Gastroesophageal sphincter (tissue), 4 donors: ENCODE measurements at regions not wholly inside any gene's neighbourhood (a gene's known extent, or its start where the extent isn't known, plus 50 kb on each side); places are given as distances from the start of the nearest gene placed in this dataset.

ENCODE experiments used
- ATAC-seq: fragments of 150-250 bp; one replicate; pipeline ENCODE4 v1.9.1; 2016; ENCODE audit warnings: mild to moderate bottlenecking, moderate library complexity
- H3K27ac ChIP-seq, 4 donors: fragments of 200-600 bp; sonication (generic) in 3 of 4; 1 replicate in 3 of 4; 2 replicates in 1 of 4; pipeline ENCODE4 v1.5.1; 2016 to 2019
- H3K27me3 ChIP-seq: fragments of 200-600 bp; sonication (generic); one replicate; pipeline ENCODE4 v1.5.1; 2019
- H3K36me3 ChIP-seq, 2 donors: fragments of 200-600 bp; sonication (generic); one replicate each; pipeline ENCODE4 v1.5.1; 2019; ENCODE audit warnings: control low read depth in 1 of 2
- H3K4me1 ChIP-seq, 3 donors: fragments of 200-600 bp; sonication (generic); 1 replicate in 2 of 3; 2 replicates in 1 of 3; pipeline ENCODE4 v1.5.1; 2016 to 2019; ENCODE audit warnings: control low read depth in 2 of 3
- H3K4me3 ChIP-seq, 2 donors: fragments of 200-600 bp; sonication (generic); one replicate each; pipeline ENCODE4 v1.5.1; 2019; ENCODE audit warnings: mild to moderate bottlenecking in 1 of 2, moderate library complexity in 1 of 2
- H3K9me3 ChIP-seq, 3 donors: fragments of 200-600 bp; sonication (generic); one replicate each; pipeline ENCODE4 v1.5.1; 2017 to 2019; ENCODE audit warnings: control low read depth in 2 of 3
- EP300 ChIP-seq: sonication (generic); formaldehyde crosslinking; IDR thresholded peaks from one replicate; pipeline ENCODE4 v1.6.1; 2017; ENCODE audit warnings: antibody characterized with exemption, mild to moderate bottlenecking
- POLR2A ChIP-seq, 2 donors: fragments of 450-650 bp; IDR thresholded peaks; one replicate each; pipeline ENCODE4 v1.6.1; 2017; ENCODE audit warnings: antibody characterized with exemption in 2 of 2, mild to moderate bottlenecking in 2 of 2, moderate library complexity in 1 of 2
- POLR2AphosphoS5 ChIP-seq: sonication (generic); formaldehyde crosslinking; IDR thresholded peaks from one replicate; pipeline ENCODE4 v1.6.1; 2017; ENCODE audit warnings: antibody characterized with exemption
- WGBS, 2 donors: methylation state at CpG; one replicate each; pipeline ENCODE4 v1.1.5; 2018; ENCODE audit warnings: low coverage in 1 of 2; 5-methylcytosine and 5-hydroxymethylcytosine counted together
- TF ChIP-seq, protein P1 (sequence below), 4 experiments: fragments of 200-600 bp in 2 of 4; fragments of 450-650 bp in 2 of 4; sonication (generic) in 1 of 4; IDR thresholded peaks; one replicate each; pipeline ENCODE4 v1.5.1; 2017 to 2019; ENCODE audit warnings: antibody characterized with exemption in 4 of 4, mild to moderate bottlenecking in 2 of 4, moderate library complexity in 2 of 4

DNA sequence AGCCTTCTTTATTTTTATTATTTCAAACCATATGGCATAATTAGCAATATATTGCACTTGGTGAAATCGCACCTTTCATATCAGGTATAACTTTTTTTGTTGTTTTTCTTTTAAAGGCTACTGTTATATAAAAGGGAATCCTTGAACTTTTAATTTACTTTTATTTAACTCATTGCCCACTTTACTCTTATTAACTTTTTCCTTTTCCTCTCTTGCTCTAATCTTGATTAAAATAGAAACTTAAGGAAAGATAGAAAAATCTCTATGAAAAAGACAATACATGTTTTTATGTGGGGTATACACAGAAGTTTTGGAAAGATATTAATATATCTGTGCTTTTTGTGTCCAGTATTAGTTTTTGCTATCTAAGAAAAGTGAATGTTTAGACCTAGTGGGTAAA is 805.8 kb downstream of the USP25 start:
- H3K4me1 ChIP-seq, result peaks cover 0 to 23% (median 0%) of the 10 kb centered on the region in 3 donors
- H3K36me3 ChIP-seq, result no peaks in the 10 kb centered on the region
- no peak for TF ChIP-seq POLR2A (IDR thresholded peaks at IDR 0.05)
- TF ChIP-seq, protein P1, sequence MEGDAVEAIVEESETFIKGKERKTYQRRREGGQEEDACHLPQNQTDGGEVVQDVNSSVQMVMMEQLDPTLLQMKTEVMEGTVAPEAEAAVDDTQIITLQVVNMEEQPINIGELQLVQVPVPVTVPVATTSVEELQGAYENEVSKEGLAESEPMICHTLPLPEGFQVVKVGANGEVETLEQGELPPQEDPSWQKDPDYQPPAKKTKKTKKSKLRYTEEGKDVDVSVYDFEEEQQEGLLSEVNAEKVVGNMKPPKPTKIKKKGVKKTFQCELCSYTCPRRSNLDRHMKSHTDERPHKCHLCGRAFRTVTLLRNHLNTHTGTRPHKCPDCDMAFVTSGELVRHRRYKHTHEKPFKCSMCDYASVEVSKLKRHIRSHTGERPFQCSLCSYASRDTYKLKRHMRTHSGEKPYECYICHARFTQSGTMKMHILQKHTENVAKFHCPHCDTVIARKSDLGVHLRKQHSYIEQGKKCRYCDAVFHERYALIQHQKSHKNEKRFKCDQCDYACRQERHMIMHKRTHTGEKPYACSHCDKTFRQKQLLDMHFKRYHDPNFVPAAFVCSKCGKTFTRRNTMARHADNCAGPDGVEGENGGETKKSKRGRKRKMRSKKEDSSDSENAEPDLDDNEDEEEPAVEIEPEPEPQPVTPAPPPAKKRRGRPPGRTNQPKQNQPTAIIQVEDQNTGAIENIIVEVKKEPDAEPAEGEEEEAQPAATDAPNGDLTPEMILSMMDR (IDR thresholded peaks at IDR 0.05), result no peak
- TF ChIP-seq POLR2AphosphoS5, result no peak
- no peak for TF ChIP-seq EP300
- H3K9me3 ChIP-seq, result no peaks in the 10 kb centered on the region
- peak overlapping the region; percentile 44 to 57 for H3K4me3 ChIP-seq
- H3K27me3 ChIP-seq, result no peaks in the 10 kb centered on the region
- WGBS, 2 donors, result 39 to 67% methylated on average over 1 of the region's 1 CpG
- H3K27ac ChIP-seq, result peak overlapping the region in 3 of 4 donors; percentile 5 to 80 (median 77)
- no peak for ATAC-seq

DNA sequence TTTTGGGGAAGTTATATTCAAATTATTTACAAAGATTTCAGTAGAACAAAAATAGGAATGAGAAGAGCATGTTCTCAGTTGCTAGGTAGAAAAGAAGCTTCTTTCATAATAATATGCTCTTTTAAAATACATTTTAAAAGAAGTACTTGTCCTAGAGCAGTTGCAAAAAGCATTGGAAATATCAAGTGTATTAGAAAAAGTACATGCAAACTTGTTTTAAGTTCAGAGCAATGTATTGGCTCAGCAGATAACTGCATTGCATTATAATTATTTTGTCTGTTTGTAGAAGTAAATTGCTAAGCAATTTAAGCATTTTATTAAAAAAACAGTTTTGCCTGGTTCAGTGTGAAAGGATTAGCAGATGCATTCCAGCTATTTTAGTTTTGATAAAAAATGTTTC is 806.4 kb downstream of the USP25 start:
- ATAC-seq, result no peak
- Histone ChIP-seq H3K4me1 (peaks cover 0 to 23% (median 0%) of the 10 kb centered on the region in 3 donors), H3K36me3 (no peaks in the 10 kb centered on the region), H3K27ac (peak overlapping the region in 3 of 4 donors; percentile 5 to 80 (median 77)), H3K27me3 (no peaks in the 10 kb centered on the region), H3K9me3 (no peaks in the 10 kb centered on the region), H3K4me3 (peak overlapping the region; percentile 12 to 44)
- TF ChIP-seq EP300, result no peak
- TF ChIP-seq POLR2A (IDR thresholded peaks at IDR 0.05), result no peak
- TF ChIP-seq, protein P1 (IDR thresholded peaks at IDR 0.05), result no peak
- no peak for TF ChIP-seq POLR2AphosphoS5

DNA sequence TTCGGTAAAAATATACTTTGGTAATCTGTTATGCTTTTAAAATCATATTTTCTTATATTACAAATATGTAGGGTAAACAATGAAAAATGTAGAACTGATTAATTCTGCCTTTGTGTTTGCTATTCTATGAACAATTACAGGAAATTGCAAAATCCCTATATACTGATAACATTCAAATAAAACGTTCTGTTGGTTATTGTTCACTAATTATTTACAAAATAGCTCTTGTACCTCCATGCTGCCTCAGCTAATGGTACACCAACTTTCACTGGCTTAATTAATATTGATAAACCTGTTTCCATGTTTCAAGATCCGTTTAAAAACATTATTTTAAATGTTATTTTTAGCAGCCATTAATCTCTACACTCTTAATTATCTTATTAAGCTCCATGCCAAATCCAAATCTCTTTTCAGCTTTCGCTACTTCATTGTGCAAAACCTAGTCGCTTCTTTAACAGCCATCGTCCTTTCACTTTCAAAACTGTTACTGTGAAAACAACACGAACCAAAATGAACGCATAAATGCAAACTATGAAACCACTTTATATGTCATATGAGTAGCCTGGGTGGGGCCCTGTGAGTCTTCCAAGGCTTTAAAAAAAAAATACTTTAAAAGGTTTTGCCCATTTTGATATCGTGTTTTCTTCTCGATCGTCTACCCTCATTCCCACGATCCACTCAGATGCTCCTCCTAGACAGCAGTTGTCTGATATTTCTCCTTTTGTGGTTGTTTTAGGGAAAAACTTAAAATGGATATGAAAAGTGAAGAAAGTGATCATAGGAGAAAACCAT is 807.1 kb downstream of the USP25 start:
- Histone ChIP-seq H3K27ac (peak overlapping the region; percentile 13 to 80 (median 56)), H3K36me3 (no peaks in the 10 kb centered on the region), H3K4me1 (peaks cover 0 to 23% (median 0%) of the 10 kb centered on the region in 3 donors), H3K9me3 (no peaks in the 10 kb centered on the region), H3K4me3 (peak overlapping the region; percentile 35 to 44), H3K27me3 (no peaks in the 10 kb centered on the region)
- ATAC-seq, result no peak
- TF ChIP-seq, protein P1 (IDR thresholded peaks at IDR 0.05), result no peak
- TF ChIP-seq POLR2A (IDR thresholded peaks at IDR 0.05) (no peak), POLR2AphosphoS5 (no peak), EP300 (no peak)
- 42 to 55% methylated on average over 11 to 12 of the region's 12 CpGs for WGBS, 2 donors

DNA sequence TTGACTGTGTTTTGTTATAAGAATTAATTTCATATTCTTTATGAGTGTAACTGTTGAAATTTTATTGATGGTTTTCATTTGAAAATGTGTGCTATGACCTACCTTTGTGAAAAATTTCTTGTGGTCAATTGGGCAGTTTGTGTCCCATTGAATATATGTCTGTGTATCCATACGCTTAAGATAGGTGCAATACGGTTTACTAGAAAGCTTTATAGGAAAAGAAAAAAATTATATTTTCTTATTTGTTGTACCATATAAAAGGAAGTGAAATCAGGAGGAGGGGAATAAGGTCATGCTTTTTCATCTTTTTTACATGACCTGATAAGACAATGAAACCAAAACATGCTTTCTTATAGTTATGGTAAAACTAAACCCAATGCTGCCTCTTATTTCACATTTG is 807.7 kb downstream of the USP25 start:
- Histone ChIP-seq H3K4me3 (peak overlapping the region; percentile 35 to 44), H3K9me3 (no peaks in the 10 kb centered on the region), H3K27me3 (no peaks in the 10 kb centered on the region), H3K36me3 (no peaks in the 10 kb centered on the region), H3K27ac (peak overlapping the region in 2 of 4 donors; percentile 77 to 80), H3K4me1 (peaks cover 0 to 17% (median 0%) of the 10 kb centered on the region in 3 donors)
- 80 to 84% methylated on average over 2 of the region's 2 CpGs for WGBS, 2 donors
- ATAC-seq, result no peak
- TF ChIP-seq, protein P1 (IDR thresholded peaks at IDR 0.05), result no peak
- no peak for TF ChIP-seq POLR2AphosphoS5
- TF ChIP-seq POLR2A (IDR thresholded peaks at IDR 0.05), result no peak
- no peak for TF ChIP-seq EP300

DNA sequence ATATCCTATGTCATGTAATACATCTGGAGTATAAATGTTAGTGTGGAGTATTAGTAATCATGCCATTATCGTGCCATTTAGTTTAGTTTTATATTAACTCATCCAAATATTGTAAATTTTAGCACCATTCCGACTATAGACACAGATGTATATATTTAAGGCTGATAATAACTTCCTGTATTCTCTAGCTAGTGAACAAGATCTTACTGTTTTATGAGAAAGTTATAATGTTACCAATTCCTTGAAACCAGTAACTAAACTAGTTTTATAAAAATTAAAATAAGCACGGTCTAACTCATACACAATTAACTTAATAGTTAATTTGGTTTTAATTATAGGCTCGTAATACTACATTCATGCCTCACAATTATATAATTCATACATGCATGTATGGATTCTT is 808.6 kb downstream of the USP25 start:
- Histone ChIP-seq H3K27me3 (no peaks in the 10 kb centered on the region), H3K9me3 (no peaks in the 10 kb centered on the region), H3K36me3 (no peaks in the 10 kb centered on the region), H3K4me1 (peaks cover 0 to 8% (median 0%) of the 10 kb centered on the region in 3 donors), H3K27ac (no peak overlapping the region), H3K4me3 (peak overlapping the region in 1 of 2 donors; percentile 1)
- TF ChIP-seq POLR2A (IDR thresholded peaks at IDR 0.05) (no peak), EP300 (no peak), POLR2AphosphoS5 (no peak)
- TF ChIP-seq, protein P1 (IDR thresholded peaks at IDR 0.05), result no peak
- no peak for ATAC-seq
- 55 to 78% methylated on average over 4 of the region's 4 CpGs for WGBS, 2 donors
